ENCODE measurements at regions not wholly inside any gene's neighbourhood (a gene's known extent, or its start where the extent isn't known, plus 50 kb on each side); places are given as distances from the start of the nearest gene placed in this dataset.

DNA sequence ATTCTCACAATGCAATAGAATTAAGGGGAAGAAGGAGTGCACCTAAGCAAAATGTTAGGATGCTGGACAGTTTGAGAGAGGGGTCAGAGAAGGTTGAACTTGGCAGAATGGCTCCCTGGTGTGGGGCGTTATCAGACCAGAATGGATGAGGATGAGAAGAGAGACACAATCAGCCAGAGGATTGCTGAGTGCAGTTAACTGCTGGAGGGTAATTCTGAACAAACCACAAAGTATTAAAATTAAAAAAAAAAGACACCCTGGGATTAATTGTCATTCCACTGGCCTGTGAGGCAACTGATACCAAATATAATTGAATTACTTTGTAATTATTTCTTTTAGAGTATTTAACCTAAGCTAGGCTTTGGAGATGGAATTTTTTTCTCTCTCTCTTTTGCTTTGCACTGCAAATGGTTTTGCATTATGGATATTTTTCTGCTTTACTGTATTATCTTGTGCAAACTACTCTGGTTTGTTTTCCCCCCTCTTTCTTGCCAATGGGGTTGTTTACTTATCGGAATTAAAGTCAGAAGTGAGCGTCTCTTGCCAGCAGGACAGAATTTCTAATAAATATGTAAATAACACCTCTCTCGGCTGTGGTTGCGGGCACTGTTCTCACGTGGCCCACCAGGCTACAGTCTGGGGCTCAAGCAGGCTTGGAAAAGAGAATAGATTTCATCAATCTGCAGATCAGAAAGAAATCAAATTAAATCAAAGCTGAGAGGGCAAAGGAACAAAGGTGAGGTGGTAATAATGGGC is 572.9 kb upstream of the CAMK1G start:
- no peak for DNase-seq
- Histone ChIP-seq H3K36me3 (no peaks in the 10 kb centered on the region), H3K4me1 (no peaks in the 10 kb centered on the region), H3K27me3 (no peaks in the 10 kb centered on the region), H3K27ac (no peak overlapping the region), H3K9me3 (no peaks in the 10 kb centered on the region), H3K4me3 (no peak overlapping the region)
- TF ChIP-seq, protein P1, sequence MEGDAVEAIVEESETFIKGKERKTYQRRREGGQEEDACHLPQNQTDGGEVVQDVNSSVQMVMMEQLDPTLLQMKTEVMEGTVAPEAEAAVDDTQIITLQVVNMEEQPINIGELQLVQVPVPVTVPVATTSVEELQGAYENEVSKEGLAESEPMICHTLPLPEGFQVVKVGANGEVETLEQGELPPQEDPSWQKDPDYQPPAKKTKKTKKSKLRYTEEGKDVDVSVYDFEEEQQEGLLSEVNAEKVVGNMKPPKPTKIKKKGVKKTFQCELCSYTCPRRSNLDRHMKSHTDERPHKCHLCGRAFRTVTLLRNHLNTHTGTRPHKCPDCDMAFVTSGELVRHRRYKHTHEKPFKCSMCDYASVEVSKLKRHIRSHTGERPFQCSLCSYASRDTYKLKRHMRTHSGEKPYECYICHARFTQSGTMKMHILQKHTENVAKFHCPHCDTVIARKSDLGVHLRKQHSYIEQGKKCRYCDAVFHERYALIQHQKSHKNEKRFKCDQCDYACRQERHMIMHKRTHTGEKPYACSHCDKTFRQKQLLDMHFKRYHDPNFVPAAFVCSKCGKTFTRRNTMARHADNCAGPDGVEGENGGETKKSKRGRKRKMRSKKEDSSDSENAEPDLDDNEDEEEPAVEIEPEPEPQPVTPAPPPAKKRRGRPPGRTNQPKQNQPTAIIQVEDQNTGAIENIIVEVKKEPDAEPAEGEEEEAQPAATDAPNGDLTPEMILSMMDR (IDR thresholded peaks at IDR 0.05), result no peak
- no peak for TF ChIP-seq POLR2AphosphoS5 (IDR thresholded peaks at IDR 0.05)
- no peak for TF ChIP-seq POLR2A (IDR thresholded peaks at IDR 0.05)
- TF ChIP-seq EP300 (IDR thresholded peaks at IDR 0.05; ENCODE audit: low read depth), result no peak
- in situ Hi-C loops (cut with MboI; ENCODE audit: low pct_ligation_motif_present in 1 of 4, low pct_unique_long_range_greater_than_20kb in 1 of 4, low sequenced_read_pairs in 3 of 4) (no loop called here), intact Hi-C loops (cut with DNase I; ENCODE audit: low total_unique reads) (no loop called here)
- 86% methylated on average over 3 to 6 of the region's 6 CpGs for WGBS, 2 donors (ENCODE audit: low coverage in 1 of 2)

- no peaks in the 10 kb centered on the region for H3K4me1 ChIP-seq
- in situ Hi-C loops (cut with MboI; ENCODE audit: low pct_ligation_motif_present in 1 of 4, low pct_unique_long_range_greater_than_20kb in 1 of 4, low sequenced_read_pairs in 3 of 4), result no loop called here
- no peaks in the 10 kb centered on the region for H3K9me3 ChIP-seq
- H3K36me3 ChIP-seq, result no peaks in the 10 kb centered on the region
- no peaks in the 10 kb centered on the region for H3K27me3 ChIP-seq
- intact Hi-C loops (cut with DNase I; ENCODE audit: low total_unique reads), result no loop called here
- DNase-seq, result no peak
- 58 to 63% methylated on average over 2 to 6 of the region's 6 CpGs for WGBS, 2 donors (ENCODE audit: low coverage in 1 of 2)
- H3K4me3 ChIP-seq, result no peak overlapping the region
- H3K27ac ChIP-seq, result no peak overlapping the region
- TF ChIP-seq POLR2A (IDR thresholded peaks at IDR 0.05), result no peak
- TF ChIP-seq POLR2AphosphoS5 (IDR thresholded peaks at IDR 0.05), result no peak
Measured at GRCh38 chr1:209012443-209013196, 570.9 kb upstream of the CAMK1G start.

DNA sequence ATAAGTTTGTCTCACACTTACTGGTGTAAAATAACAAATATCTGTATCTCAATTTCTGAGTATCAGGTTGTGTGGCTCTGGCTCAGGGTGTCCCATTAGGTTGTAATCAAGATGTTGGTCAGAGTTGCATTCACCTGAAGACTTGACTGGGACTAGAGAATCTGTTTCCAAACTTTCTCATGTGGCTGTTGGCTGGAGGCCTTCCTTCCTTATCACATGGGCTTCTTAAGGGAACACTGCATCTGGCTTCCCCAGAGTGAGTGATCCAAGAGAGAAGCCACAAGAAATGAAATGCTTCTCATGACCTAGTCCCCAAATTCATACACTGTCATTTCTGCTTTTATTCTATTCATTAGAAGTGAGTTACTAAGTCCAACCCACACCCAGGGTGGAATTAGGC is 568.4 kb upstream of the CAMK1G start:
- no peaks in the 10 kb centered on the region for H3K9me3 ChIP-seq
- no peaks in the 10 kb centered on the region for H3K36me3 ChIP-seq
- intact Hi-C loops (cut with DNase I; ENCODE audit: low total_unique reads) (no loop called here), in situ Hi-C loops (cut with MboI; ENCODE audit: low pct_ligation_motif_present in 1 of 4, low pct_unique_long_range_greater_than_20kb in 1 of 4, low sequenced_read_pairs in 3 of 4) (no loop called here)
- no peak overlapping the region for H3K27ac ChIP-seq
- no peaks in the 10 kb centered on the region for H3K27me3 ChIP-seq
- TF ChIP-seq EP300 (IDR thresholded peaks at IDR 0.05; ENCODE audit: low read depth), result no peak
- no peak for TF ChIP-seq POLR2AphosphoS5 (IDR thresholded peaks at IDR 0.05)
- TF ChIP-seq POLR2A (IDR thresholded peaks at IDR 0.05), result no peak
- TF ChIP-seq, protein P1 (IDR thresholded peaks at IDR 0.05), result no peak
- no peak for DNase-seq
- H3K4me3 ChIP-seq, result no peak overlapping the region
- H3K4me1 ChIP-seq, result no peaks in the 10 kb centered on the region

DNA sequence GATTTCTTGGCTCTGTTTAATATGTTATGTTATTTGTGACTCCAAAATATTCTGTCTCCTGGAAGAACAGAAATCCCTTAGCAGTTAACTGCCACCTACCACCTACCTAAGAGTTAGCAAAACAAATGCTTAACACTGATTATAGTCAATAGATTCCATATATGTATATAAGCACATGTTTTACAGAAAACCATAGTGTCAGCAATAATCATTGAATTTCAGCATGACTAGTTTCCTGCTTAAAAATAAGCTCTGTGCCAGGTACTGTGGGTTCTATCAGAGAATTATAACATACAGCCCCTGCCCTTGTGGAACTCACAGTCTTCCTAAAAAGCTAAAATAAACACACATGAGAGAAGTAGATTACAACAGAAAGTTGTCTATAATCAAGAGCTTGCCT is 561.9 kb upstream of the CAMK1G start:
- Histone ChIP-seq H3K9me3 (no peaks in the 10 kb centered on the region), H3K4me1 (peaks cover 0 to 8% (median 3%) of the 10 kb centered on the region in 4 donors), H3K27ac (no peak overlapping the region), H3K27me3 (no peaks in the 10 kb centered on the region), H3K4me3 (no peak overlapping the region), H3K36me3 (no peaks in the 10 kb centered on the region)
- in situ Hi-C loops (cut with MboI; ENCODE audit: low pct_ligation_motif_present in 1 of 4, low pct_unique_long_range_greater_than_20kb in 1 of 4, low sequenced_read_pairs in 3 of 4) (no loop called here), intact Hi-C loops (cut with DNase I; ENCODE audit: low total_unique reads) (loop anchor here (10.0 kb wide), 1 partner anchor 1017 kb away; no protein-coding TSS in a partner anchor)
- no peak for DNase-seq
- TF ChIP-seq, protein P1 (IDR thresholded peaks at IDR 0.05), result no peak
- no peak for TF ChIP-seq POLR2AphosphoS5 (IDR thresholded peaks at IDR 0.05)
- TF ChIP-seq POLR2A (IDR thresholded peaks at IDR 0.05), result no peak
- no peak for TF ChIP-seq EP300 (IDR thresholded peaks at IDR 0.05; ENCODE audit: low read depth)
